ENCODE measurements at regions not wholly inside any gene's neighbourhood (a gene's known extent, or its start where the extent isn't known, plus 50 kb on each side); places are given as distances from the start of the nearest gene placed in this dataset.
A peak's percentile ranks its signal among the peaks of the same experiment; 100 is the strongest.
"Not testable (repeated sequence)": the region's sequence is repeated elsewhere in the genome, so short reads cannot be mapped to it uniquely, and the experiment has no call there.

- Histone ChIP-seq H3K36me3 (no peaks in the 10 kb centered on the region), H3K4me1 (no peaks in the 10 kb centered on the region), H3K4me3 (no peak overlapping the region), H3K27me3 (no peaks in the 10 kb centered on the region), H3K27ac (no peak overlapping the region), H3K9me3 (no peaks in the 10 kb centered on the region)
- DNase-seq (no peak), FAIRE-seq (no peak), ATAC-seq (no peak)
- whole genome bisulfite sequencing, 2 donors, result 0 to 45% methylated on average over 1 of the region's 1 CpG
- no peak for TF ChIP-seq CTCF (IDR thresholded peaks at IDR 0.05)
- intact Hi-C loops (cut with DNase I), result no loop called here
These were observed 120.7 kb downstream of the ZNF429 start for GRCh38 chr19:21626091-21626490.

GRCh38 chr19:21622920-21623319, 117.5 kb downstream of the ZNF429 start:
- Histone ChIP-seq H3K9me3 (no peaks in the 10 kb centered on the region), H3K4me1 (no peaks in the 10 kb centered on the region), H3K4me3 (no peak overlapping the region), H3K27me3 (no peaks in the 10 kb centered on the region), H3K27ac (no peak overlapping the region), H3K36me3 (no peaks in the 10 kb centered on the region)
- TF ChIP-seq CTCF (IDR thresholded peaks at IDR 0.05), result no peak
- ATAC-seq (no peak), FAIRE-seq (no peak), DNase-seq (no peak)
- 79 to 87% methylated on average over 6 of the region's 6 CpGs for WGBS, 2 donors
- intact Hi-C loops (cut with DNase I), result no loop called here

- no peaks in the 10 kb centered on the region for H3K36me3 ChIP-seq
- no peak for FAIRE-seq
- no peak for ATAC-seq
- no peaks in the 10 kb centered on the region for H3K4me1 ChIP-seq
- H3K9me3 ChIP-seq, result no peaks in the 10 kb centered on the region
- no peaks in the 10 kb centered on the region for H3K27me3 ChIP-seq
- TF ChIP-seq CTCF (IDR thresholded peaks at IDR 0.05), result no peak
- no peak overlapping the region for H3K4me3 ChIP-seq
- no peak overlapping the region for H3K27ac ChIP-seq
- intact Hi-C loops (cut with DNase I), result no loop called here
- 76 to 84% methylated on average over 6 of the region's 6 CpGs for WGBS, 2 donors
- no peak for DNase-seq
These were observed 116.3 kb downstream of the ZNF429 start for GRCh38 chr19:21621671-21622070.

GRCh38 chr19:21617740-21618339, 112.4 kb downstream of the ZNF429 start:
- H3K4me3 ChIP-seq, result no peak overlapping the region
- intact Hi-C loops (cut with DNase I), result no loop called here
- no peaks in the 10 kb centered on the region for H3K36me3 ChIP-seq
- FAIRE-seq (no peak), DNase-seq (no peak), ATAC-seq (no peak)
- 69 to 71% methylated on average over 4 of the region's 4 CpGs for WGBS, 2 donors
- no peaks in the 10 kb centered on the region for H3K27me3 ChIP-seq
- no peaks in the 10 kb centered on the region for H3K4me1 ChIP-seq
- H3K27ac ChIP-seq, result no peak overlapping the region
- no peak for TF ChIP-seq CTCF (IDR thresholded peaks at IDR 0.05)
- H3K9me3 ChIP-seq, result no peaks in the 10 kb centered on the region

- ATAC-seq; H3K27ac ChIP-seq; H3K36me3 ChIP-seq; H3K4me3 ChIP-seq; FAIRE-seq; intact Hi-C loops (cut with DNase I); H3K4me1 ChIP-seq; DNase-seq; H3K27me3 ChIP-seq; H3K9me3 ChIP-seq: not testable (repeated sequence)
- WGBS, 2 donors, result 98% methylated on average over 12 to 19 of the region's 19 CpGs
These were observed 109.4 kb downstream of the ZNF429 start for GRCh38 chr19:21614776-21615175.

- DNase-seq; H3K9me3 ChIP-seq; H3K4me3 ChIP-seq; FAIRE-seq; intact Hi-C loops (cut with DNase I); H3K36me3 ChIP-seq; H3K27me3 ChIP-seq; ATAC-seq; H3K4me1 ChIP-seq: not testable (repeated sequence)
- H3K27ac ChIP-seq, result peak overlapping the region in 1 of 4 donors; percentile 31
- WGBS, 2 donors, result 80 to 87% methylated on average over 2 of the region's 2 CpGs
These were observed 107.8 kb downstream of the ZNF429 start for GRCh38 chr19:21613201-21613600.
